Kidney (tissue), 13 donors: ENCODE measurements at regions not wholly inside any gene's neighbourhood (a gene's known extent, or its start where the extent isn't known, plus 50 kb on each side); places are given as distances from the start of the nearest gene placed in this dataset.

Experiments used
- DNase-seq, 5 donors: peaks; one replicate each; pipeline ENCODE4 v3.0.0-alpha.2; 2013 to 2020
- FAIRE-seq: peaks from 2 replicates; lab custom pipeline; 2012; peaks lifted over from hg19 to GRCh38; lab: Jason Lieb, UNC
- H3K27ac ChIP-seq, 2 donors: one replicate each; pipeline ENCODE4 v1.7.0; 2013; ENCODE audit warnings: low read depth in 2 of 2, low read length in 2 of 2, inconsistent platforms in 1 of 2
- H3K27me3 ChIP-seq: one replicate; pipeline ENCODE4 v1.7.1; 2013; ENCODE audit warnings: low read length, inconsistent platforms; ENCODE audit not compliant: control insufficient read depth, insufficient read depth
- H3K36me3 ChIP-seq, 3 donors: one replicate each; pipeline versions ENCODE4 v1.7.0 to v1.7.1; 2013; ENCODE audit warnings: low read length in 3 of 3, control low read depth in 1 of 3, inconsistent platforms in 1 of 3; ENCODE audit not compliant: insufficient read depth in 3 of 3, control insufficient read depth in 2 of 3
- H3K4me1 ChIP-seq, 3 donors: one replicate each; pipeline versions ENCODE4 v1.7.0 to v1.7.1; 2013; ENCODE audit warnings: low read length in 3 of 3, inconsistent platforms in 1 of 3, low read depth in 1 of 3; ENCODE audit not compliant: control insufficient read depth in 2 of 3, insufficient read depth in 2 of 3
- H3K4me3 ChIP-seq, 3 donors: one replicate each; pipeline versions ENCODE4 v1.7.0 to v1.8.1; 2013; ENCODE audit warnings: low read length in 3 of 3, control low read depth in 1 of 3, inconsistent platforms in 1 of 3
- H3K9ac ChIP-seq, 3 donors: one replicate each; pipeline versions ENCODE4 v1.7.0 to v1.7.1; 2013; ENCODE audit warnings: low read length in 3 of 3, control low read depth in 1 of 3, inconsistent platforms in 1 of 3
- H3K9me3 ChIP-seq, 3 donors: one replicate each; pipeline versions ENCODE4 v1.7.0 to v1.7.1; 2013; ENCODE audit warnings: low read length in 3 of 3, control low read depth in 1 of 3, inconsistent platforms in 1 of 3; ENCODE audit not compliant: control insufficient read depth in 2 of 3, insufficient read depth in 1 of 3
- intact Hi-C: fragments of 100-400 bp; cut with DNase I; formaldehyde crosslinking; loops from one replicate; pipeline ENCODE4 v1.11.1; 2022
- TF ChIP-seq, protein P1 (sequence below): IDR thresholded peaks from 3 replicates; pipeline ENCODE4 v1.5.1; 2012; ENCODE audit warnings: mild to moderate bottlenecking, moderate library complexity, borderline replicate concordance; ENCODE audit not compliant: insufficient read depth; ENCODE audit errors: extremely low read depth
- donor health status: control.
- donor health status: control.
- donor health status: control.
- donor health status: control.
- donor health status: control.
- donor health status: DM: yes; HTN: yes; CAD: no.
- donor health status: Normal renal cell carcinoma (clear cell type).

- H3K36me3 ChIP-seq, result no peaks in the 10 kb centered on the region
- no peaks in the 10 kb centered on the region for H3K4me1 ChIP-seq
- H3K27me3 ChIP-seq, result no peaks in the 10 kb centered on the region
- DNase-seq (no peak), FAIRE-seq (no peak)
- intact Hi-C loops, result no loop called here
- no peak overlapping the region for H3K9ac ChIP-seq
- H3K27ac ChIP-seq, result no peak overlapping the region
- H3K9me3 ChIP-seq, result no peaks in the 10 kb centered on the region
- H3K4me3 ChIP-seq, result no peak overlapping the region
- TF ChIP-seq, protein P1, sequence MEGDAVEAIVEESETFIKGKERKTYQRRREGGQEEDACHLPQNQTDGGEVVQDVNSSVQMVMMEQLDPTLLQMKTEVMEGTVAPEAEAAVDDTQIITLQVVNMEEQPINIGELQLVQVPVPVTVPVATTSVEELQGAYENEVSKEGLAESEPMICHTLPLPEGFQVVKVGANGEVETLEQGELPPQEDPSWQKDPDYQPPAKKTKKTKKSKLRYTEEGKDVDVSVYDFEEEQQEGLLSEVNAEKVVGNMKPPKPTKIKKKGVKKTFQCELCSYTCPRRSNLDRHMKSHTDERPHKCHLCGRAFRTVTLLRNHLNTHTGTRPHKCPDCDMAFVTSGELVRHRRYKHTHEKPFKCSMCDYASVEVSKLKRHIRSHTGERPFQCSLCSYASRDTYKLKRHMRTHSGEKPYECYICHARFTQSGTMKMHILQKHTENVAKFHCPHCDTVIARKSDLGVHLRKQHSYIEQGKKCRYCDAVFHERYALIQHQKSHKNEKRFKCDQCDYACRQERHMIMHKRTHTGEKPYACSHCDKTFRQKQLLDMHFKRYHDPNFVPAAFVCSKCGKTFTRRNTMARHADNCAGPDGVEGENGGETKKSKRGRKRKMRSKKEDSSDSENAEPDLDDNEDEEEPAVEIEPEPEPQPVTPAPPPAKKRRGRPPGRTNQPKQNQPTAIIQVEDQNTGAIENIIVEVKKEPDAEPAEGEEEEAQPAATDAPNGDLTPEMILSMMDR, result no peak
Observed at GRCh38 chr7:90007001-90007654, 147.1 kb upstream of the STEAP1 start.

DNA sequence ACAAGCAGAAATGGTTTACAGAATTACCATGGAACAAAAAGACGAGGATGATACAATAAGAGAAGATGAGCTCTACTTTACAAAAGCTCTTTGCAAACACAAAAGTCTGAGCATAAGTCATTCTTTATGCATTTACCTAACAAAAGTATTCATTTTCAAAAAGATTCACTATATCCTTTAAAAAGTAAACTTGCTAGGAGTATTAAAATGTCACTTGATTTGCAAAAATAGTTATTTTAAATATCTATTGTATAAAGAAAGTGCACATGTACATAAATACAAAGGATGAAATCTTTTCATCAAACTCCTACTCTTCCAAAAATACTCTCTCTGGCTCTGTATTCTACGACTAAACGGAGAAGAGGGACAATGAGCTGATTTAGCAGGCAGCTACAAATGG lies 146.4 kb upstream of the STEAP1 start:
- no peak for DNase-seq
- Histone ChIP-seq H3K27me3 (no peaks in the 10 kb centered on the region), H3K27ac (no peak overlapping the region), H3K4me3 (no peak overlapping the region), H3K36me3 (no peaks in the 10 kb centered on the region), H3K4me1 (no peaks in the 10 kb centered on the region), H3K9me3 (no peaks in the 10 kb centered on the region), H3K9ac (no peak overlapping the region)
- no peak for FAIRE-seq
- TF ChIP-seq, protein P1, result no peak
- intact Hi-C loops, result no loop called here

- DNase-seq, result no peak
Observed at GRCh38 chr7:90022213-90022612, 132.1 kb upstream of the STEAP1 start.

More at GRCh38 chr7:90022213-90022612, 132.1 kb upstream of the STEAP1 start:
- Histone ChIP-seq H3K27me3 (no peaks in the 10 kb centered on the region), H3K36me3 (no peaks in the 10 kb centered on the region), H3K4me3 (no peak overlapping the region), H3K9ac (no peak overlapping the region), H3K4me1 (no peaks in the 10 kb centered on the region), H3K27ac (no peak overlapping the region), H3K9me3 (peaks cover 0 to 3% (median 0%) of the 10 kb centered on the region in 3 donors)
- intact Hi-C loops, result no loop called here
- no peak for FAIRE-seq
- TF ChIP-seq, protein P1, result no peak
